Tibial nerve (tissue), 4 donors: ENCODE measurements at regions not wholly inside any gene's neighbourhood (a gene's known extent, or its start where the extent isn't known, plus 50 kb on each side); places are given as distances from the start of the nearest gene placed in this dataset.

Experiments
- DNase-seq, 2 donors: peaks; one replicate each; pipeline ENCODE4 v3.0.0-alpha.2; 2019; ENCODE audit warnings: low spot score in 2 of 2
- H3K27ac ChIP-seq, 4 donors: fragments of 200-600 bp; sonication (generic) in 3 of 4; one replicate each; pipeline ENCODE4 v1.5.1; 2017 to 2019; ENCODE audit warnings: mild to moderate bottlenecking in 1 of 4
- H3K27me3 ChIP-seq, 2 donors: fragments of 200-600 bp; sonication (generic) in 1 of 2; one replicate each; pipeline versions ENCODE4 v1.5.1 to v1.6.0; 2017 to 2019
- H3K36me3 ChIP-seq, 3 donors: fragments of 200-600 bp; sonication (generic); one replicate each; pipeline ENCODE4 v1.5.1; 2018 to 2019
- H3K4me1 ChIP-seq, 4 donors: fragments of 200-600 bp; sonication (generic) in 3 of 4; one replicate each; pipeline ENCODE4 v1.5.1; 2017 to 2019
- H3K4me3 ChIP-seq, 4 donors: fragments of 200-600 bp; sonication (generic) in 3 of 4; one replicate each; pipeline ENCODE4 v1.5.1; 2017 to 2019; ENCODE audit warnings: mild to moderate bottlenecking in 1 of 4, moderate library complexity in 1 of 4
- H3K9me3 ChIP-seq, 4 donors: fragments of 200-600 bp; sonication (generic) in 3 of 4; one replicate each; pipeline ENCODE4 v1.5.1; 2017 to 2019
- CTCF ChIP-seq, 5 experiments: fragments of 200-600 bp in 3 of 5; fragments of 450-650 bp in 2 of 5; sonication (generic) in 3 of 5; IDR thresholded peaks; one replicate each; pipeline ENCODE4 v1.5.1; 2016 to 2019; ENCODE audit warnings: antibody characterized with exemption in 5 of 5, mild to moderate bottlenecking in 3 of 5, moderate library complexity in 2 of 5
- EP300 ChIP-seq, 2 donors: sonication (generic); formaldehyde crosslinking; IDR thresholded peaks; one replicate each; pipeline ENCODE4 v1.6.1; 2017; ENCODE audit warnings: antibody characterized with exemption in 2 of 2, mild to moderate bottlenecking in 1 of 2
- POLR2A ChIP-seq, 2 donors: fragments of 450-650 bp; IDR thresholded peaks; one replicate each; pipeline ENCODE4 v1.6.1; 2017; ENCODE audit warnings: antibody characterized with exemption in 2 of 2, mild to moderate bottlenecking in 2 of 2, moderate library complexity in 2 of 2
- WGBS, 2 donors: methylation state at CpG; one replicate each; pipeline ENCODE4 v1.1.5; 2018; 5-methylcytosine and 5-hydroxymethylcytosine counted together

DNA sequence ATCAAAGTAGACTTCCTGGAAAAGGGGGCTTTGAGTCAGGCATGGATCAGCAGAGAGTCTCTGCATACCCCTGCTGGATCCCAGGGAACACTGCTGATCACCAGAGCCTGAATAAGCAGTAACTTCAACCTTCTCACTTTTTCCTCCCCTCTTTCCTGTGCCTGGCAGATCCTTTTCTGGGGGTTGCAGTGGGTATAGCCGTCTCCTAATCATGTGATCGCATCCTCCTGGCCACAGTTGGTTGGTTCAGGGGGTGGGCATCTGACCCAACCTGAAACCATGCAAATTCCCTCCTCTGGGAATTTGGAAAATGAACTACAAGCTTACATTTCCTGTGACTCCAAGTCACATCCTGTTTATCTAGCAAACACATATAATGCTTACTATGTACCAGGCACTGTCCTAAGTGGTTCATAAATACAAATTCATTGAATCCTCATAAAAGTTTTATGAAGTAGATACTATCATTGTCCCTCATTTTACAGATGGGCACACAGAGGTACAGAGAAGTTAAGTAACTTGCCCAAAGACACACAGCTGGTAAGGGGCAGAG, 120.3 kb downstream of the AXIN2 start:
- DNase-seq = no peak
- Histone ChIP-seq H3K36me3 (no peaks in the 10 kb centered on the region), H3K27me3 (peaks cover 0 to 9% of the 10 kb centered on the region in 2 donors), H3K27ac (no peak overlapping the region), H3K4me1 (no peaks in the 10 kb centered on the region), H3K4me3 (no peak overlapping the region), H3K9me3 (no peaks in the 10 kb centered on the region)
- TF ChIP-seq EP300 (IDR thresholded peaks at IDR 0.05) (no peak), CTCF (IDR thresholded peaks at IDR 0.05) (no peak), POLR2A (IDR thresholded peaks at IDR 0.05) (no peak)
- WGBS, 2 donors = 64 to 74% methylated on average over 2 of the region's 2 CpGs

- no peak for DNase-seq
- Histone ChIP-seq H3K27me3 (peaks cover 0 to 9% of the 10 kb centered on the region in 2 donors), H3K9me3 (no peaks in the 10 kb centered on the region), H3K36me3 (no peaks in the 10 kb centered on the region), H3K27ac (no peak overlapping the region), H3K4me1 (no peaks in the 10 kb centered on the region), H3K4me3 (no peak overlapping the region)
- 37 to 39% methylated on average over 6 to 7 of the region's 7 CpGs for WGBS, 2 donors
- TF ChIP-seq POLR2A (IDR thresholded peaks at IDR 0.05) = no peak
- TF ChIP-seq EP300 (IDR thresholded peaks at IDR 0.05) = no peak
- TF ChIP-seq CTCF (IDR thresholded peaks at IDR 0.05) = no peak
Observed at GRCh38 chr17:65438708-65439294, 122.6 kb downstream of the AXIN2 start.

DNA sequence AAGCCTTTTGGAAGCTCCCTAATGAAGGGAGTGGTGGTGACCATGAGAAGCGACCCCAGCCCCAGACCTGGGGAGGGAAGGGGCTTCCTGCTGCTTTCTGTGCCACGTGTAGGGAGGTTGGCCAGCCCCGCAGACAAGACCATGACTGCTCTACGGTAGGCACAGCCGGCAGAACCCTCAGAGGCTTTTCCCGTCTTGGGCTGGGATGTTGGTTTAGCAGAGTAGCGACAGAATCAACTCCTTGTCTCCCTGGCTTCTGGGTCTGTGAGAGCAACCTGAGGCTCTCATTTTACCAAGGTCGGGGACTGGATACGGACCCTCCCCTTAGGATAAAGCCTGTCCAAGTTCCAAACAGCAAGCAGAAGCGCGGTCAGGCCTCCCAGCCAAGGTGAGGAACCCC, 123.3 kb downstream of the AXIN2 start:
- TF ChIP-seq CTCF (IDR thresholded peaks at IDR 0.05) (no peak), POLR2A (IDR thresholded peaks at IDR 0.05) (no peak), EP300 (IDR thresholded peaks at IDR 0.05) (no peak)
- Histone ChIP-seq H3K27ac (no peak overlapping the region), H3K9me3 (no peaks in the 10 kb centered on the region), H3K4me3 (no peak overlapping the region), H3K27me3 (peaks cover 0 to 9% of the 10 kb centered on the region in 2 donors), H3K36me3 (no peaks in the 10 kb centered on the region), H3K4me1 (no peaks in the 10 kb centered on the region)
- WGBS, 2 donors = 65 to 75% methylated on average over 8 to 11 of the region's 11 CpGs
- no peak for DNase-seq

GRCh38 chr17:65436871-65437270, 124.6 kb downstream of the AXIN2 start:
- Histone ChIP-seq H3K27me3 (peaks cover 0 to 9% of the 10 kb centered on the region in 2 donors), H3K27ac (no peak overlapping the region), H3K9me3 (peaks cover 0 to 10% (median 0%) of the 10 kb centered on the region in 4 donors), H3K4me1 (no peaks in the 10 kb centered on the region), H3K36me3 (no peaks in the 10 kb centered on the region), H3K4me3 (no peak overlapping the region)
- 83 to 87% methylated on average over 10 of the region's 10 CpGs for WGBS, 2 donors
- TF ChIP-seq POLR2A (IDR thresholded peaks at IDR 0.05) (no peak), CTCF (IDR thresholded peaks at IDR 0.05) (no peak), EP300 (IDR thresholded peaks at IDR 0.05) (no peak)
- no peak for DNase-seq

DNA sequence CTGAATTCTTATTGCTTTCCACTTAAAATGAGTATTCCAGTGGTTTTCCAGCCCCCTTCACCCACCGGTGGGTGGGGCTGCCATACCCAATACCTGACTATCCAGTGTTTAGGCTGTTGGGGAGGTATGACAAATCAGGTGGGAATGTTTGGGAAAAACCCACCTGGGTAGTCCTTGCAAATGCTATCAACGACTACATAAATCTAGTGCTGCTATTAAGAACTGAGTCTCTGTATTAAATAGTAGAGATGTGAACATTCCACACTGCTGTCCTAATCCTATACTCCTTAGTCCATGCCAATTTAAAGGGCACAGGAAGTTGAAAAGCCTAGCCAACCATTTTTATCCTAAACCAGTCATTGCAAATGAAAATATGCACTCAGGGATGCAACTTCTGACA, 126.6 kb downstream of the AXIN2 start:
- Histone ChIP-seq H3K27ac (no peak overlapping the region), H3K27me3 (peaks cover 0 to 9% of the 10 kb centered on the region in 2 donors), H3K4me1 (no peaks in the 10 kb centered on the region), H3K4me3 (no peak overlapping the region), H3K9me3 (peaks cover 0 to 10% (median 0%) of the 10 kb centered on the region in 4 donors), H3K36me3 (no peaks in the 10 kb centered on the region)
- 86 to 95% methylated on average over 2 of the region's 2 CpGs for WGBS, 2 donors
- TF ChIP-seq POLR2A (IDR thresholded peaks at IDR 0.05) (no peak), CTCF (IDR thresholded peaks at IDR 0.05) (no peak), EP300 (IDR thresholded peaks at IDR 0.05) (no peak)
- DNase-seq = no peak
